Esophagus muscularis mucosa (tissue), 4 donors: ENCODE measurements at regions not wholly inside any gene's neighbourhood (a gene's known extent, or its start where the extent isn't known, plus 50 kb on each side); places are given as distances from the start of the nearest gene placed in this dataset.

Source experiments
- DNase-seq: peaks from one replicate; pipeline ENCODE4 v3.0.0-alpha.2; 2017; ENCODE audit errors: extremely low spot score
- H3K27ac ChIP-seq, 4 donors: fragments of 200-600 bp; sonication (generic); replicated peaks in 1 of 4; 1 replicate in 3 of 4; 2 replicates in 1 of 4; pipeline ENCODE4 v1.5.1; 2016 to 2019; ENCODE audit warnings: mild to moderate bottlenecking in 1 of 4
- H3K27me3 ChIP-seq, 4 donors: fragments of 200-600 bp; sonication (generic); one replicate each; pipeline versions ENCODE4 v1.5.1 to v1.6.0; 2016 to 2019
- H3K36me3 ChIP-seq, 4 donors: fragments of 200-600 bp; sonication (generic); one replicate each; pipeline ENCODE4 v1.5.1; 2016 to 2019
- H3K4me1 ChIP-seq, 4 donors: fragments of 200-600 bp; sonication (generic); one replicate each; pipeline ENCODE4 v1.5.1; 2016 to 2019
- H3K4me3 ChIP-seq, 4 donors: fragments of 200-600 bp; sonication (generic); 1 replicate in 2 of 4; 2 replicates in 2 of 4; pipeline ENCODE4 v1.5.1; 2016 to 2019; ENCODE audit warnings: mild to moderate bottlenecking in 4 of 4, moderate library complexity in 1 of 4
- H3K9me3 ChIP-seq, 4 donors: fragments of 200-600 bp; sonication (generic); 1 replicate in 3 of 4; 2 replicates in 1 of 4; pipeline ENCODE4 v1.5.1; 2016 to 2019
- CTCF ChIP-seq, 3 experiments: fragments of 200-600 bp in 2 of 3; fragments of 450-650 bp in 1 of 3; sonication (generic) in 2 of 3; IDR thresholded peaks; one replicate each; pipeline ENCODE4 v1.5.1; 2017 to 2019; ENCODE audit warnings: antibody characterized with exemption in 3 of 3, mild to moderate bottlenecking in 2 of 3, moderate library complexity in 1 of 3
- EP300 ChIP-seq: sonication (generic); formaldehyde crosslinking; IDR thresholded peaks from one replicate; pipeline ENCODE4 v1.6.1; 2017; ENCODE audit warnings: antibody characterized with exemption
- POLR2A ChIP-seq: fragments of 450-650 bp; IDR thresholded peaks from one replicate; pipeline ENCODE4 v1.6.1; 2017; ENCODE audit warnings: antibody characterized with exemption, moderate library complexity, mild to moderate bottlenecking, low read depth
- POLR2AphosphoS5 ChIP-seq, 2 donors: sonication (generic); formaldehyde crosslinking; IDR thresholded peaks; one replicate each; pipeline ENCODE4 v1.6.1; 2017; ENCODE audit warnings: antibody characterized with exemption in 2 of 2
- WGBS: methylation state at CpG from one replicate; pipeline ENCODE4 v1.1.5; 2018; 5-methylcytosine and 5-hydroxymethylcytosine counted together
- intact Hi-C: fragments of 100-400 bp; cut with DNase I; formaldehyde crosslinking; loops from one replicate; pipeline ENCODE4 v1.15.1; 2023

GRCh38 chr2:52931660-52932059, 835.9 kb upstream of the CHAC2 start:
- no peak for TF ChIP-seq POLR2AphosphoS5 (IDR thresholded peaks at IDR 0.05)
- TF ChIP-seq CTCF (IDR thresholded peaks at IDR 0.05) = no peak
- TF ChIP-seq EP300 = no peak
- Histone ChIP-seq H3K9me3 (no peaks in the 10 kb centered on the region), H3K4me3 (no peak overlapping the region), H3K27me3 (no peaks in the 10 kb centered on the region), H3K27ac (no peak overlapping the region), H3K36me3 (no peaks in the 10 kb centered on the region), H3K4me1 (no peaks in the 10 kb centered on the region)
- intact Hi-C loops = no loop called here
- no peak for DNase-seq
- 68% methylated on average over 1 of the region's 1 CpG for WGBS

- TF ChIP-seq CTCF (IDR thresholded peaks at IDR 0.05) (no peak), EP300 (no peak), POLR2AphosphoS5 (IDR thresholded peaks at IDR 0.05) (no peak), POLR2A (no peak)
- intact Hi-C loops = no loop called here
- WGBS = 98% methylated on average over 4 of the region's 4 CpGs
- Histone ChIP-seq H3K27ac (no peak overlapping the region), H3K36me3 (no peaks in the 10 kb centered on the region), H3K9me3 (no peaks in the 10 kb centered on the region), H3K4me1 (no peaks in the 10 kb centered on the region), H3K27me3 (no peaks in the 10 kb centered on the region), H3K4me3 (no peak overlapping the region)
- DNase-seq = no peak
Observed at GRCh38 chr2:52929412-52929811, 838.2 kb upstream of the CHAC2 start.

- WGBS = 73% methylated on average over 4 of the region's 4 CpGs
- intact Hi-C loops = no loop called here
- H3K36me3 ChIP-seq = no peaks in the 10 kb centered on the region
- no peak overlapping the region for H3K4me3 ChIP-seq
- no peak overlapping the region for H3K27ac ChIP-seq
- no peaks in the 10 kb centered on the region for H3K9me3 ChIP-seq
- no peaks in the 10 kb centered on the region for H3K27me3 ChIP-seq
- no peak for TF ChIP-seq POLR2A
- TF ChIP-seq CTCF (IDR thresholded peaks at IDR 0.05) = no peak
- TF ChIP-seq POLR2AphosphoS5 (IDR thresholded peaks at IDR 0.05) = no peak
- TF ChIP-seq EP300 = no peak
- DNase-seq = no peak
- H3K4me1 ChIP-seq = no peaks in the 10 kb centered on the region
Observed at GRCh38 chr2:52919673-52920072, 847.9 kb upstream of the CHAC2 start.

GRCh38 chr2:52918551-52918950, 849.1 kb upstream of the CHAC2 start:
- no peaks in the 10 kb centered on the region for H3K27me3 ChIP-seq
- intact Hi-C loops = no loop called here
- H3K27ac ChIP-seq = no peak overlapping the region
- DNase-seq = no peak
- no peaks in the 10 kb centered on the region for H3K4me1 ChIP-seq
- H3K9me3 ChIP-seq = no peaks in the 10 kb centered on the region
- TF ChIP-seq EP300 = no peak
- TF ChIP-seq POLR2A = no peak
- TF ChIP-seq POLR2AphosphoS5 (IDR thresholded peaks at IDR 0.05) = no peak
- no peak for TF ChIP-seq CTCF (IDR thresholded peaks at IDR 0.05)
- no peak overlapping the region for H3K4me3 ChIP-seq
- no peaks in the 10 kb centered on the region for H3K36me3 ChIP-seq
- WGBS = 70% methylated on average over 1 of the region's 1 CpG

- 45% methylated on average over 3 of the region's 3 CpGs for WGBS
- no peak for DNase-seq
- no peak for TF ChIP-seq POLR2AphosphoS5 (IDR thresholded peaks at IDR 0.05)
- no peak for TF ChIP-seq CTCF (IDR thresholded peaks at IDR 0.05)
- TF ChIP-seq POLR2A = no peak
- no peak for TF ChIP-seq EP300
Observed at GRCh38 chr2:52916981-52917380, 850.6 kb upstream of the CHAC2 start.

More at GRCh38 chr2:52916981-52917380, 850.6 kb upstream of the CHAC2 start:
- Histone ChIP-seq H3K27me3 (no peaks in the 10 kb centered on the region), H3K36me3 (no peaks in the 10 kb centered on the region), H3K4me1 (no peaks in the 10 kb centered on the region), H3K27ac (no peak overlapping the region), H3K9me3 (no peaks in the 10 kb centered on the region), H3K4me3 (no peak overlapping the region)
- intact Hi-C loops = no loop called here
